CD14-positive monocyte (primary cell): ENCODE measurements at regions not wholly inside any gene's neighbourhood (a gene's known extent, or its start where the extent isn't known, plus 50 kb on each side); places are given as distances from the start of the nearest gene placed in this dataset.

Source experiments
- DNase-seq, 3 donors: peaks; one replicate each; pipeline ENCODE4 v3.0.0-alpha.2; 2011 to 2022
- H2AFZ ChIP-seq: 2 replicates; pipeline ENCODE4 v1.6.0; 2012; ENCODE audit warnings: mild to moderate bottlenecking, low read depth, low read length, inconsistent platforms; ENCODE audit not compliant: insufficient read depth, poor library complexity, severe bottlenecking
- H3K27ac ChIP-seq, 2 donors: 1 replicate in 1 of 2; 2 replicates in 1 of 2; pipeline ENCODE4 v1.5.1; 2012 to 2013; ENCODE audit warnings: low read length in 2 of 2, control low read depth in 1 of 2, inconsistent platforms in 1 of 2, low read depth in 1 of 2, mild to moderate bottlenecking in 1 of 2
- H3K27me3 ChIP-seq, 2 donors: one replicate each; pipeline versions ENCODE4 v1.6.0 to v1.6.1; 2011 to 2013; ENCODE audit warnings: low read length in 2 of 2; ENCODE audit not compliant: control insufficient read depth in 2 of 2, insufficient read depth in 2 of 2
- H3K36me3 ChIP-seq, 2 donors: replicated peaks in 1 of 2; 1 replicate in 1 of 2; 2 replicates in 1 of 2; pipeline versions ENCODE4 v1.5.1 to v1.6.1; 2012 to 2013; ENCODE audit warnings: low read length in 2 of 2, control low read depth in 1 of 2, inconsistent platforms in 1 of 2, mild to moderate bottlenecking in 1 of 2; ENCODE audit not compliant: insufficient read depth in 2 of 2, control insufficient read depth in 1 of 2
- H3K4me1 ChIP-seq, 2 donors: 1 replicate in 1 of 2; 2 replicates in 1 of 2; pipeline versions ENCODE4 v1.5.1 to v1.6.1; 2012 to 2013; ENCODE audit warnings: low read length in 2 of 2, control low read depth in 1 of 2, inconsistent platforms in 1 of 2, mild to moderate bottlenecking in 1 of 2, moderate library complexity in 1 of 2; ENCODE audit not compliant: insufficient read depth in 2 of 2, control insufficient read depth in 1 of 2
- H3K4me2 ChIP-seq: replicated peaks from 2 replicates; pipeline ENCODE3; 2012; ENCODE audit warnings: low read length, moderate library complexity, mild to moderate bottlenecking; ENCODE audit not compliant: poor library complexity, severe bottlenecking; ENCODE audit errors: extremely low read depth
- H3K4me3 ChIP-seq, 3 experiments: fragments of 200-600 bp in 1 of 3; sonication (generic) in 1 of 3; replicated peaks in 1 of 3; 1 replicate in 2 of 3; 2 replicates in 1 of 3; pipeline ENCODE4 v1.5.1; 2011 to 2013; ENCODE audit warnings: low read length in 3 of 3, mild to moderate bottlenecking in 3 of 3, control low read depth in 2 of 3, low read depth in 2 of 3, inconsistent platforms in 1 of 3, moderate library complexity in 1 of 3
- H3K79me2 ChIP-seq: 2 replicates; pipeline ENCODE4 v1.6.0; 2012; ENCODE audit warnings: mild to moderate bottlenecking, control low read depth, inconsistent platforms, low read length, moderate library complexity; ENCODE audit not compliant: insufficient read depth
- H3K9ac ChIP-seq: 2 replicates; pipeline ENCODE4 v1.6.0; 2017; ENCODE audit warnings: low read length, mild to moderate bottlenecking; ENCODE audit not compliant: insufficient read depth, poor library complexity, severe bottlenecking
- H3K9me3 ChIP-seq, 2 donors: replicated peaks in 1 of 2; 1 replicate in 1 of 2; 2 replicates in 1 of 2; pipeline versions ENCODE4 v1.5.1 to v1.6.1; 2012 to 2013; ENCODE audit warnings: low read length in 2 of 2, control low read depth in 1 of 2; ENCODE audit not compliant: control insufficient read depth in 1 of 2, insufficient read depth in 1 of 2
- H4K20me1 ChIP-seq: 2 replicates; pipeline ENCODE4 v1.6.0; 2012; ENCODE audit warnings: mild to moderate bottlenecking, low read length, control low read depth, moderate library complexity; ENCODE audit not compliant: insufficient read depth
- H3K27ac Mint-ChIP-seq, 7 donors: one replicate each; pipeline ENCODE4 v1.8.0; 2020; ENCODE audit warnings: mild to moderate bottlenecking in 7 of 7, mixed read lengths in 7 of 7, moderate library complexity in 6 of 7, inconsistent platforms in 2 of 7
- H3K27me3 Mint-ChIP-seq, 3 donors: one replicate each; pipeline ENCODE4 v1.8.0; 2021 to 2022; ENCODE audit warnings: low read depth in 3 of 3, mild to moderate bottlenecking in 3 of 3, mixed read lengths in 3 of 3, moderate library complexity in 3 of 3, inconsistent platforms in 1 of 3
- H3K36me3 Mint-ChIP-seq, 2 donors: one replicate each; pipeline ENCODE4 v1.8.0; 2020; ENCODE audit warnings: mixed read lengths in 2 of 2, inconsistent platforms in 1 of 2, mild to moderate bottlenecking in 1 of 2
- H3K4me1 Mint-ChIP-seq: one replicate; pipeline ENCODE4 v1.8.0; 2020; ENCODE audit warnings: mild to moderate bottlenecking, mixed read lengths
- H3K4me3 Mint-ChIP-seq, 2 donors: one replicate each; pipeline ENCODE4 v1.8.0; 2020; ENCODE audit warnings: mild to moderate bottlenecking in 2 of 2, mixed read lengths in 2 of 2, moderate library complexity in 1 of 2
- H3K9me3 Mint-ChIP-seq, 7 donors: one replicate each; pipeline ENCODE4 v1.8.0; 2020 to 2022; ENCODE audit warnings: mixed read lengths in 7 of 7, mild to moderate bottlenecking in 6 of 7, moderate library complexity in 6 of 7, inconsistent platforms in 2 of 7
- WGBS: methylation state at CpG from one replicate; pipeline ENCODE4 v1.1.5; 2013; ENCODE audit warnings: missing lambda C conversion rate; ENCODE audit not compliant: insufficient coverage; 5-methylcytosine and 5-hydroxymethylcytosine counted together
- intact Hi-C, 2 donors: fragments of 100-400 bp; cut with micrococcal nuclease; formaldehyde crosslinking; loops; one replicate each; pipeline versions ENCODE4 v1.15.0 to v1.15.1; 2023
- TF ChIP-seq, protein P1 (sequence below): fragments of 200-600 bp; IDR thresholded peaks from one replicate; pipeline ENCODE4 v1.8.0; 2022; ENCODE audit warnings: antibody characterized with exemption, mild to moderate bottlenecking

DNA sequence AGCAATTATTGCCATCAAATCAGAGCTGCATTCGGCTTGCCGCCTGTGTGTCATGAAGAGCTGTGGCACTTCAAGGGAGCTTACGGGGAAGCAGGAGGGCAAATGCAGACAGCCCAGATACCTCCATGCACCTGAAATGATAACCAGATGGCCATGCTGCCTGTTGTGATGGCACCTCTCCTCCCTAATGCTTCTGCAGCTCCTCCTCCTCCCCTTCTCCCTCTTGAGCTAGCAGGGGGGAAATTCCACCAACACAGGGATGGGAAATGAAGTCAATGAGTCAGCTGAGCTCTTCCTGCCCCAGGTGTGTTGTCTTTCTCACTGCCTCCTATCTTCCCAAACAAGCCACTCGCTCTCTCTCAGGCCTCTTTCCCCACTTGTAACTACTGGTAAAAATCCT is 565.0 kb downstream of the BCOR start:
- Histone ChIP-seq H3K27me3 (no peaks in the 10 kb centered on the region), H3K9me3 (no peaks in the 10 kb centered on the region), H3K36me3 (no peaks in the 10 kb centered on the region), H3K4me2 (no peak overlapping the region), H3K79me2 (no peaks in the 10 kb centered on the region), H3K9ac (no peak overlapping the region), H3K4me1 (no peaks in the 10 kb centered on the region), H2AFZ (no peak overlapping the region), H3K27ac (no peak overlapping the region), H3K4me3 (no peak overlapping the region), H4K20me1 (no peaks in the 10 kb centered on the region)
- Mint-ChIP-seq H3K36me3 (no peaks in the 10 kb centered on the region), H3K4me1 (no peaks in the 10 kb centered on the region), H3K4me3 (no peak overlapping the region), H3K27ac (no peak overlapping the region), H3K9me3 (peaks cover 0 to 9% (median 2%) of the 10 kb centered on the region in 7 donors), H3K27me3 (peaks cover 4 to 10% (median 7%) of the 10 kb centered on the region in 3 donors)
- WGBS, result 87% methylated on average over 3 of the region's 4 CpGs
- no peak for DNase-seq
- TF ChIP-seq, protein P1, sequence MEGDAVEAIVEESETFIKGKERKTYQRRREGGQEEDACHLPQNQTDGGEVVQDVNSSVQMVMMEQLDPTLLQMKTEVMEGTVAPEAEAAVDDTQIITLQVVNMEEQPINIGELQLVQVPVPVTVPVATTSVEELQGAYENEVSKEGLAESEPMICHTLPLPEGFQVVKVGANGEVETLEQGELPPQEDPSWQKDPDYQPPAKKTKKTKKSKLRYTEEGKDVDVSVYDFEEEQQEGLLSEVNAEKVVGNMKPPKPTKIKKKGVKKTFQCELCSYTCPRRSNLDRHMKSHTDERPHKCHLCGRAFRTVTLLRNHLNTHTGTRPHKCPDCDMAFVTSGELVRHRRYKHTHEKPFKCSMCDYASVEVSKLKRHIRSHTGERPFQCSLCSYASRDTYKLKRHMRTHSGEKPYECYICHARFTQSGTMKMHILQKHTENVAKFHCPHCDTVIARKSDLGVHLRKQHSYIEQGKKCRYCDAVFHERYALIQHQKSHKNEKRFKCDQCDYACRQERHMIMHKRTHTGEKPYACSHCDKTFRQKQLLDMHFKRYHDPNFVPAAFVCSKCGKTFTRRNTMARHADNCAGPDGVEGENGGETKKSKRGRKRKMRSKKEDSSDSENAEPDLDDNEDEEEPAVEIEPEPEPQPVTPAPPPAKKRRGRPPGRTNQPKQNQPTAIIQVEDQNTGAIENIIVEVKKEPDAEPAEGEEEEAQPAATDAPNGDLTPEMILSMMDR, result no peak
- intact Hi-C loops, result no loop called here

- Mint-ChIP-seq H3K27ac (no peak overlapping the region), H3K9me3 (peaks cover 0 to 9% (median 2%) of the 10 kb centered on the region in 7 donors), H3K27me3 (peaks cover 5 to 13% (median 7%) of the 10 kb centered on the region in 3 donors), H3K4me1 (no peaks in the 10 kb centered on the region), H3K36me3 (no peaks in the 10 kb centered on the region), H3K4me3 (no peak overlapping the region)
- Histone ChIP-seq H3K9me3 (no peaks in the 10 kb centered on the region), H3K4me1 (no peaks in the 10 kb centered on the region), H3K9ac (no peak overlapping the region), H3K36me3 (no peaks in the 10 kb centered on the region), H3K79me2 (no peaks in the 10 kb centered on the region), H3K27ac (no peak overlapping the region), H2AFZ (no peak overlapping the region), H4K20me1 (no peaks in the 10 kb centered on the region), H3K4me3 (no peak overlapping the region), H3K4me2 (no peak overlapping the region), H3K27me3 (no peaks in the 10 kb centered on the region)
- WGBS, result no CpG with 5 or more reads among the region's 7 CpGs
- intact Hi-C loops, result no loop called here
- DNase-seq, result no peak
- TF ChIP-seq, protein P1, result no peak
These were observed 562.8 kb downstream of the BCOR start for GRCh38 chrX:39534949-39535348.
